Activated CD8-positive, alpha-beta T cell treated with anti-CD3 and anti-CD28 coated beads for 36 hours (primary cell): ENCODE measurements at regions not wholly inside any gene's neighbourhood (a gene's known extent, or its start where the extent isn't known, plus 50 kb on each side); places are given as distances from the start of the nearest gene placed in this dataset.

Source experiments
- ATAC-seq: fragments of 200-7000 bp; cut with Tn5 transposase; one replicate; pipeline ENCODE4 v1.10.0; 2021; ENCODE audit warnings: mild to moderate bottlenecking, moderate library complexity
- CTCF ChIA-PET: fragments of 350-600 bp; sonication (Branson Sonifier 250); formaldehyde crosslinking; loops from one replicate; lab custom pipeline; 2021; ENCODE audit warnings: antibody characterized with exemption; lab: Charles Lee
- POLR2A ChIA-PET: fragments of 350-600 bp; sonication (Branson Sonifier 250); formaldehyde crosslinking; loops from one replicate; lab custom pipeline; 2021; ENCODE audit warnings: antibody characterized with exemption; lab: Charles Lee
- DNase-seq: peaks from one replicate; pipeline ENCODE4 v3.0.0-alpha.2; 2020
- H3K27ac Mint-ChIP-seq: one replicate; pipeline ENCODE4 v1.8.0; 2021; ENCODE audit warnings: mild to moderate bottlenecking, mixed read lengths
- H3K27me3 Mint-ChIP-seq: one replicate; pipeline ENCODE4 v1.8.0; 2021; ENCODE audit warnings: mixed read lengths
- H3K36me3 Mint-ChIP-seq: one replicate; pipeline ENCODE4 v1.8.0; 2021; ENCODE audit warnings: low read depth, mixed read lengths
- H3K4me1 Mint-ChIP-seq: one replicate; pipeline ENCODE4 v1.8.0; 2021; ENCODE audit warnings: low read depth, mixed read lengths
- H3K4me3 Mint-ChIP-seq: one replicate; pipeline ENCODE4 v1.8.0; 2021; ENCODE audit warnings: mild to moderate bottlenecking, moderate library complexity, mixed read lengths
- H3K9me3 Mint-ChIP-seq: one replicate; pipeline ENCODE4 v1.8.0; 2021; ENCODE audit warnings: mixed read lengths
- intact Hi-C: fragments of 100-400 bp; cut with micrococcal nuclease; formaldehyde crosslinking; loops from one replicate; pipeline ENCODE4 v1.10.0; 2022
- TF ChIP-seq, protein P1 (sequence below): fragments of 200-600 bp; IDR thresholded peaks from one replicate; pipeline ENCODE4 v1.8.0; 2022; ENCODE audit warnings: antibody characterized with exemption, mild to moderate bottlenecking

DNA sequence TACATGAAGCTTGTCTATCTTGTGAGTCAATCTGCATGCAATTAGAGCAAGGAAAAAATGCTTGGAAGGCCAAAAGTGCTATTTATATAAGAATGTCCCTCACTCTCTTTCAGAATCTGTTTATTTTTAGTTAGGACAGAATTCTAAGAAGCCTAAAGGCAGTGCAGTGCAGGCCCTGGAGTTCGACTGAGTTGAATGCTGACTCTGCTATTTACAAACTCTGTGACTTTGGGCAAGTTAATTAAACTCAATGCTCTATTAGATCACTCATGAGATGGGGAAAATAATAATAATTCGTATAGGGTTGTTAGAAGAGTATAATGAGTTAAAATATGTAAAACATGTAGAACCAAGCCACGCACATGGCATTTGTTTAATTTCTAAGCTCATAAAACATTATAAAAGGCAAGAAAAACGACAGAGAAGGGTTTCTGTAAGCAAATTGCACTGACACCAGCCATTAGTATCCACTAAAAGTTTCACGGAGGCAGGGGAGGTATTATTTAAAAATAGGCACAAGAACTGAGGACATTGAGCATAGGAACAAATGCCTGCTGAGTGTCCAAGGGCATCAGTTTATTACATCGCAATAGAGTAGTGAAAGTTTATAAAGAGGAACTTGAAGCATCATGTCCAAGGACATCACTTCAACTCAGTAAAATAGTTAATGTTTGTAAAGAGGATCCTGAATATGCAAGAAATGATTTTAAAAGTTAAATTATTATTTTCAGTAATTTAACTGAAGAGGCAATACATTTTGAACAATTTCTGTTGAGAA lies 115.0 kb upstream of the INPP4B start:
- ChIA-PET POLR2A (no interaction called here), CTCF (no interaction called here)
- no peak for ATAC-seq
- no peaks in the 10 kb centered on the region for H3K36me3 Mint-ChIP-seq
- H3K4me3 Mint-ChIP-seq: no peak overlapping the region
- TF ChIP-seq, protein P1, sequence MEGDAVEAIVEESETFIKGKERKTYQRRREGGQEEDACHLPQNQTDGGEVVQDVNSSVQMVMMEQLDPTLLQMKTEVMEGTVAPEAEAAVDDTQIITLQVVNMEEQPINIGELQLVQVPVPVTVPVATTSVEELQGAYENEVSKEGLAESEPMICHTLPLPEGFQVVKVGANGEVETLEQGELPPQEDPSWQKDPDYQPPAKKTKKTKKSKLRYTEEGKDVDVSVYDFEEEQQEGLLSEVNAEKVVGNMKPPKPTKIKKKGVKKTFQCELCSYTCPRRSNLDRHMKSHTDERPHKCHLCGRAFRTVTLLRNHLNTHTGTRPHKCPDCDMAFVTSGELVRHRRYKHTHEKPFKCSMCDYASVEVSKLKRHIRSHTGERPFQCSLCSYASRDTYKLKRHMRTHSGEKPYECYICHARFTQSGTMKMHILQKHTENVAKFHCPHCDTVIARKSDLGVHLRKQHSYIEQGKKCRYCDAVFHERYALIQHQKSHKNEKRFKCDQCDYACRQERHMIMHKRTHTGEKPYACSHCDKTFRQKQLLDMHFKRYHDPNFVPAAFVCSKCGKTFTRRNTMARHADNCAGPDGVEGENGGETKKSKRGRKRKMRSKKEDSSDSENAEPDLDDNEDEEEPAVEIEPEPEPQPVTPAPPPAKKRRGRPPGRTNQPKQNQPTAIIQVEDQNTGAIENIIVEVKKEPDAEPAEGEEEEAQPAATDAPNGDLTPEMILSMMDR: no peak
- no peaks in the 10 kb centered on the region for H3K9me3 Mint-ChIP-seq
- peaks cover 2% of the 10 kb centered on the region for H3K27me3 Mint-ChIP-seq
- DNase-seq: no peak
- intact Hi-C loops: no loop called here
- no peak overlapping the region for H3K27ac Mint-ChIP-seq
- no peaks in the 10 kb centered on the region for H3K4me1 Mint-ChIP-seq

DNA sequence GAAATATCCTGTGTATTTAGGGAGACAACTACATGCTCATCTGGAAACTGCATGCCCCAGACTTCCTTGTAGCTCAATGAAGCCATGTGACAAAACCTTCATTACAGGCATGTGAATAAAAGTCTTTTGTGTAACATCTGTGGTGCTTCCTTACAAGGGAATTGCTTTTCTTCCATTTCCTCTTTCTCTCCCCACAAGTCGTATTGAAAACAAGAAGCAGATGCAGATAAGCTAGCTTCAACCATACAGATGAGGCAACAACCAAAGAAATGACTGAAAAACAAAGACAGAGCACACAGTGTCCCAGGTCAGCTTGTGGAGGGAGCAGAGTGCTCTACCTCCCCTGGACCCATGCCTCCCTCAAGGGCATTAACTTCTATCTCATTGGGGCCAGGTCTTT lies 115.8 kb upstream of the INPP4B start:
- H3K36me3 Mint-ChIP-seq: no peaks in the 10 kb centered on the region
- H3K4me3 Mint-ChIP-seq: no peak overlapping the region
- CTCF ChIA-PET: no interaction called here
- no peak overlapping the region for H3K27ac Mint-ChIP-seq
- H3K27me3 Mint-ChIP-seq: peaks cover 2% of the 10 kb centered on the region
- no peak for DNase-seq
- no peak for ATAC-seq
- TF ChIP-seq, protein P1: no peak
- POLR2A ChIA-PET: no interaction called here
- no peaks in the 10 kb centered on the region for H3K9me3 Mint-ChIP-seq
- H3K4me1 Mint-ChIP-seq: no peaks in the 10 kb centered on the region
- intact Hi-C loops: no loop called here

DNA sequence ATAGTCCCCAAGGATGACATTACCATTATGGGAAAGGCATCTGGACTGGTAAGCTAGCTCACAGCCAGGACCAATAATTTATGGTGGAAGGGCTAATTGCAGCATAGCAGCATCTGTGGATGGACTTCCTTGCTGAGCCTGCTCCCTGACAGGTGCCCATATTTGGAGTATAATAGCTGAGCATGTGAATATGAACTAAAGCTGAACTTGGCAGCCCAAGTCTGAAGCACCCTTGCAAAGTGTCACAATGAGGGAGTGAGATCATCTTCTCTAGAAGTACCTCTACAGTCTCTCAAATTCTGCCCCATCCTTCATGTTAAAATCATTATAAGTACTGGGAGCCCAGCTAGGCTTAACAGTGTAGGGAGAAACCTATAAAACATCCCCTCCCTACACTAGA lies 128.2 kb upstream of the INPP4B start:
- intact Hi-C loops: no loop called here
- TF ChIP-seq, protein P1: no peak
- POLR2A ChIA-PET: no interaction called here
- Mint-ChIP-seq H3K27ac (no peak overlapping the region), H3K27me3 (peaks cover 3% of the 10 kb centered on the region), H3K9me3 (no peaks in the 10 kb centered on the region), H3K4me1 (no peaks in the 10 kb centered on the region), H3K36me3 (no peaks in the 10 kb centered on the region), H3K4me3 (no peak overlapping the region)
- DNase-seq (no peak), ATAC-seq (no peak)
- CTCF ChIA-PET: interaction anchor here (1.1 kb wide), 1 partner anchor 9 kb away, joined by 3 read pairs; no protein-coding TSS in a partner anchor

DNA sequence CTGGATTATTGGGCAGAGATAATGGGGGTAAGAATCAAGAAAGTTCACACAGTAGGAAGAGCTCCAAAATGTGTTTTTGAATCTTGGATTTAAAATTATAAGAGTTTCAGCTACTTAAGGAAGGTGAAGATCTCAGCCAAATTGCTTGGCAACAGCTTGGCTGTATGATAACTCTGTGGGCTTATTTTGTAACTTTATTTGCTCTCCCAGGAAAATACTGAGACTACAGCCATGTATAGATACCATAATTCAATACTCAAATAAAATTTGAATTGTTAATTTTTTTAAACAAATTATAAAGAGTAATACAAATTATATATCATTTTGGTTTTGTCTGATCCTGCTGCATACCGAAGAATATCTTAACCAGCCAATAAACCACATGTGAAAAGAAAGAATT lies 129.5 kb upstream of the INPP4B start:
- CTCF ChIA-PET: no interaction called here

DNA sequence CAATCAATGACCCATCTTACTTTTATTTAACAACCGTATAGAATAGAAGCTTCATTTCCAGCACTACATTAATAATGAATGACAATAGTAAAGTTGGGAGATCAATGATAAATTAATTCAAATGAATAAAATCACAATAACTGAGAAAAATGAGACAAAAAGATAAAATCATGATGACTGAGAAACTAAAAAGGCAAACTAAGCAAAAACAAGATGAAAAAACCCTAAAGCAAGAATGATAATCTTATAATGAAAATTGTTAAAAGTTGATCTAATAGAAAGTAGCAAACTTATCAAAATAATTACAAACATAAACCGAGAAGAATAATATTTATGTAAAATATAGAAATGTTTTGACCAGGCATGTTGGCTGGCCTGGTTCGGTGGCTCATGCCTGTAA lies 130.4 kb upstream of the INPP4B start:
- H3K9me3 Mint-ChIP-seq: no peaks in the 10 kb centered on the region
- DNase-seq (no peak), ATAC-seq (no peak)
- TF ChIP-seq, protein P1: no peak
- intact Hi-C loops: no loop called here
- no peaks in the 10 kb centered on the region for H3K4me1 Mint-ChIP-seq
- CTCF ChIA-PET: no interaction called here
- no peak overlapping the region for H3K27ac Mint-ChIP-seq
- H3K4me3 Mint-ChIP-seq: no peak overlapping the region
- no peaks in the 10 kb centered on the region for H3K36me3 Mint-ChIP-seq
- POLR2A ChIA-PET: no interaction called here
- H3K27me3 Mint-ChIP-seq: peaks cover 3% of the 10 kb centered on the region

More for the DNA sequence above, 129.5 kb upstream of the INPP4B start:
- Mint-ChIP-seq H3K27ac (no peak overlapping the region), H3K4me3 (no peak overlapping the region), H3K36me3 (no peaks in the 10 kb centered on the region), H3K9me3 (no peaks in the 10 kb centered on the region), H3K27me3 (peaks cover 3% of the 10 kb centered on the region), H3K4me1 (no peaks in the 10 kb centered on the region)
- intact Hi-C loops: no loop called here
- ATAC-seq: no peak
- TF ChIP-seq, protein P1: no peak
- no peak for DNase-seq
- POLR2A ChIA-PET: no interaction called here
